ENCODE measurements at regions not wholly inside any gene's neighbourhood (a gene's known extent, or its start where the extent isn't known, plus 50 kb on each side); places are given as distances from the start of the nearest gene placed in this dataset.

DNA sequence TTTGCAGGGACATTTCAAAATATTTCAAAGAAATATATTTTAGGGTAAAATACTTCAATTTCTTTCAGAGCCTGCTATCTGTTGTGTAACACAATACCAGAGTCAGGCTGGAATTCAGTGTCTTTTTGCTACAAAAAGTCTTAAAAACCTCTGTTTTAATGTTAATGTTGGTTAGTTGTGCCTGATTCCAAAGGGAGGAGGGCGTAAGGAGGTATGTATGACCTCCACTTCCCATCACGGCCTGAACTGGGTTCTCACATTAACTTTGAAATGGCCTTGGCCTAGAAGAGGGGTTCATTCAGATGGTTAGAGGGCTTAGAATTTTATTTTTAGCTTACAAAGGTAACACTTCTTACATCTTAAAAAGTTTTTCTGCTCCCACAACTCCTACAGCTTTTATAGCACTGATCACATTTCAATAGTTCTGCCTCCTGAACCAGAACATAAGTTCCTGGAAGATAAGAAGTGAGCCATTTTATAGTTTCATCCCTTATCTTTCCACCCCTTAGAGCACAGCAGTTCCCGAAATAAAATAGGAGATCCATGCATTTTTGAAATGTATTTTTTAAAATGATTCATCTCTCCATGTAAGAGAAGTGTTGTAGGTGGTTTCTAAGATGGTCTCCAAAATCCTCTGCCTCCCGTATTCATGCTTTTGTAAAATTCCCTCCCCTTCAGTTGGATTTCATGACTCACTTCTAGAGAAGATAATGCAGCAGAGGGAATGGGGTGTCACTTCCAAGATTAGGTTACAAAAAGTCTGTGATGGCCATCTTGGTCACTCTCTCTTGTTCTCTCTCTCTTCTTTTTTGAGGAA, 543.1 kb upstream of the NECTIN3 start:
- DNase-seq (ENCODE audit: low spot score) (no peak), ATAC-seq (no peak)
- H3K4me3 Mint-ChIP-seq: no peak overlapping the region
- H3K9me3 Mint-ChIP-seq: peaks cover 35% of the 10 kb centered on the region
- CTCF ChIA-PET: no interaction called here
- peaks cover 47% of the 10 kb centered on the region for H3K4me1 Mint-ChIP-seq
- POLR2A ChIA-PET: no interaction called here
- H3K36me3 Mint-ChIP-seq: peaks cover 31% of the 10 kb centered on the region
- no peaks in the 10 kb centered on the region for H3K27me3 Mint-ChIP-seq (ENCODE audit: low read depth)
- no peak for TF ChIP-seq NR1H2 (CRISPR knock-in tag; IDR thresholded peaks at IDR 0.05)
- TF ChIP-seq IRF2 (CRISPR knock-in tag; IDR thresholded peaks at IDR 0.05; ENCODE audit: borderline replicate concordance, low read depth): no peak
- TF ChIP-seq FOXP1 (CRISPR knock-in tag; IDR thresholded peaks at IDR 0.05; ENCODE audit: borderline replicate concordance): no peak
- TF ChIP-seq, protein P1, sequence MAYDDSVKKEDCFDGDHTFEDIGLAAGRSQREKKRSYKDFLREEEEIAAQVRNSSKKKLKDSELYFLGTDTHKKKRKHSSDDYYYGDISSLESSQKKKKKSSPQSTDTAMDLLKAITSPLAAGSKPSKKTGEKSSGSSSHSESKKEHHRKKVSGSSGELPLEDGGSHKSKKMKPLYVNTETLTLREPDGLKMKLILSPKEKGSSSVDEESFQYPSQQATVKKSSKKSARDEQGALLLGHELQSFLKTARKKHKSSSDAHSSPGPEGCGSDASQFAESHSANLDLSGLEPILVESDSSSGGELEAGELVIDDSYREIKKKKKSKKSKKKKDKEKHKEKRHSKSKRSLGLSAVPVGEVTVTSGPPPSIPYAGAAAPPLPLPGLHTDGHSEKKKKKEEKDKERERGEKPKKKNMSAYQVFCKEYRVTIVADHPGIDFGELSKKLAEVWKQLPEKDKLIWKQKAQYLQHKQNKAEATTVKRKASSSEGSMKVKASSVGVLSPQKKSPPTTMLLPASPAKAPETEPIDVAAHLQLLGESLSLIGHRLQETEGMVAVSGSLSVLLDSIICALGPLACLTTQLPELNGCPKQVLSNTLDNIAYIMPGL (CRISPR knock-in tag; IDR thresholded peaks at IDR 0.05): no peak
- TF ChIP-seq, protein P2, sequence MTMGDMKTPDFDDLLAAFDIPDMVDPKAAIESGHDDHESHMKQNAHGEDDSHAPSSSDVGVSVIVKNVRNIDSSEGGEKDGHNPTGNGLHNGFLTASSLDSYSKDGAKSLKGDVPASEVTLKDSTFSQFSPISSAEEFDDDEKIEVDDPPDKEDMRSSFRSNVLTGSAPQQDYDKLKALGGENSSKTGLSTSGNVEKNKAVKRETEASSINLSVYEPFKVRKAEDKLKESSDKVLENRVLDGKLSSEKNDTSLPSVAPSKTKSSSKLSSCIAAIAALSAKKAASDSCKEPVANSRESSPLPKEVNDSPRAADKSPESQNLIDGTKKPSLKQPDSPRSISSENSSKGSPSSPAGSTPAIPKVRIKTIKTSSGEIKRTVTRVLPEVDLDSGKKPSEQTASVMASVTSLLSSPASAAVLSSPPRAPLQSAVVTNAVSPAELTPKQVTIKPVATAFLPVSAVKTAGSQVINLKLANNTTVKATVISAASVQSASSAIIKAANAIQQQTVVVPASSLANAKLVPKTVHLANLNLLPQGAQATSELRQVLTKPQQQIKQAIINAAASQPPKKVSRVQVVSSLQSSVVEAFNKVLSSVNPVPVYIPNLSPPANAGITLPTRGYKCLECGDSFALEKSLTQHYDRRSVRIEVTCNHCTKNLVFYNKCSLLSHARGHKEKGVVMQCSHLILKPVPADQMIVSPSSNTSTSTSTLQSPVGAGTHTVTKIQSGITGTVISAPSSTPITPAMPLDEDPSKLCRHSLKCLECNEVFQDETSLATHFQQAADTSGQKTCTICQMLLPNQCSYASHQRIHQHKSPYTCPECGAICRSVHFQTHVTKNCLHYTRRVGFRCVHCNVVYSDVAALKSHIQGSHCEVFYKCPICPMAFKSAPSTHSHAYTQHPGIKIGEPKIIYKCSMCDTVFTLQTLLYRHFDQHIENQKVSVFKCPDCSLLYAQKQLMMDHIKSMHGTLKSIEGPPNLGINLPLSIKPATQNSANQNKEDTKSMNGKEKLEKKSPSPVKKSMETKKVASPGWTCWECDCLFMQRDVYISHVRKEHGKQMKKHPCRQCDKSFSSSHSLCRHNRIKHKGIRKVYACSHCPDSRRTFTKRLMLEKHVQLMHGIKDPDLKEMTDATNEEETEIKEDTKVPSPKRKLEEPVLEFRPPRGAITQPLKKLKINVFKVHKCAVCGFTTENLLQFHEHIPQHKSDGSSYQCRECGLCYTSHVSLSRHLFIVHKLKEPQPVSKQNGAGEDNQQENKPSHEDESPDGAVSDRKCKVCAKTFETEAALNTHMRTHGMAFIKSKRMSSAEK (CRISPR knock-in tag; IDR thresholded peaks at IDR 0.05; ENCODE audit: borderline replicate concordance): no peak
- no peak for TF ChIP-seq OVOL2 (CRISPR knock-in tag; IDR thresholded peaks at IDR 0.05; ENCODE audit: borderline replicate concordance)
- TF ChIP-seq, protein P3, sequence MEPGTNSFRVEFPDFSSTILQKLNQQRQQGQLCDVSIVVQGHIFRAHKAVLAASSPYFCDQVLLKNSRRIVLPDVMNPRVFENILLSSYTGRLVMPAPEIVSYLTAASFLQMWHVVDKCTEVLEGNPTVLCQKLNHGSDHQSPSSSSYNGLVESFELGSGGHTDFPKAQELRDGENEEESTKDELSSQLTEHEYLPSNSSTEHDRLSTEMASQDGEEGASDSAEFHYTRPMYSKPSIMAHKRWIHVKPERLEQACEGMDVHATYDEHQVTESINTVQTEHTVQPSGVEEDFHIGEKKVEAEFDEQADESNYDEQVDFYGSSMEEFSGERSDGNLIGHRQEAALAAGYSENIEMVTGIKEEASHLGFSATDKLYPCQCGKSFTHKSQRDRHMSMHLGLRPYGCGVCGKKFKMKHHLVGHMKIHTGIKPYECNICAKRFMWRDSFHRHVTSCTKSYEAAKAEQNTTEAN (CRISPR knock-in tag; IDR thresholded peaks at IDR 0.05): no peak
- TF ChIP-seq TP53 (CRISPR knock-in tag; IDR thresholded peaks at IDR 0.05): no peak
- TF ChIP-seq SMAD3 (CRISPR knock-in tag; IDR thresholded peaks at IDR 0.05; ENCODE audit: borderline replicate concordance): no peak
- TF ChIP-seq, protein P4, sequence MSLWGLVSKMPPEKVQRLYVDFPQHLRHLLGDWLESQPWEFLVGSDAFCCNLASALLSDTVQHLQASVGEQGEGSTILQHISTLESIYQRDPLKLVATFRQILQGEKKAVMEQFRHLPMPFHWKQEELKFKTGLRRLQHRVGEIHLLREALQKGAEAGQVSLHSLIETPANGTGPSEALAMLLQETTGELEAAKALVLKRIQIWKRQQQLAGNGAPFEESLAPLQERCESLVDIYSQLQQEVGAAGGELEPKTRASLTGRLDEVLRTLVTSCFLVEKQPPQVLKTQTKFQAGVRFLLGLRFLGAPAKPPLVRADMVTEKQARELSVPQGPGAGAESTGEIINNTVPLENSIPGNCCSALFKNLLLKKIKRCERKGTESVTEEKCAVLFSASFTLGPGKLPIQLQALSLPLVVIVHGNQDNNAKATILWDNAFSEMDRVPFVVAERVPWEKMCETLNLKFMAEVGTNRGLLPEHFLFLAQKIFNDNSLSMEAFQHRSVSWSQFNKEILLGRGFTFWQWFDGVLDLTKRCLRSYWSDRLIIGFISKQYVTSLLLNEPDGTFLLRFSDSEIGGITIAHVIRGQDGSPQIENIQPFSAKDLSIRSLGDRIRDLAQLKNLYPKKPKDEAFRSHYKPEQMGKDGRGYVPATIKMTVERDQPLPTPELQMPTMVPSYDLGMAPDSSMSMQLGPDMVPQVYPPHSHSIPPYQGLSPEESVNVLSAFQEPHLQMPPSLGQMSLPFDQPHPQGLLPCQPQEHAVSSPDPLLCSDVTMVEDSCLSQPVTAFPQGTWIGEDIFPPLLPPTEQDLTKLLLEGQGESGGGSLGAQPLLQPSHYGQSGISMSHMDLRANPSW (CRISPR knock-in tag; conservative IDR thresholded peaks at IDR 0.05; ENCODE audit: low read depth): no peak
- TF ChIP-seq HMGA2 (CRISPR knock-in tag; IDR thresholded peaks at IDR 0.05): no peak
- TF ChIP-seq, protein P5, sequence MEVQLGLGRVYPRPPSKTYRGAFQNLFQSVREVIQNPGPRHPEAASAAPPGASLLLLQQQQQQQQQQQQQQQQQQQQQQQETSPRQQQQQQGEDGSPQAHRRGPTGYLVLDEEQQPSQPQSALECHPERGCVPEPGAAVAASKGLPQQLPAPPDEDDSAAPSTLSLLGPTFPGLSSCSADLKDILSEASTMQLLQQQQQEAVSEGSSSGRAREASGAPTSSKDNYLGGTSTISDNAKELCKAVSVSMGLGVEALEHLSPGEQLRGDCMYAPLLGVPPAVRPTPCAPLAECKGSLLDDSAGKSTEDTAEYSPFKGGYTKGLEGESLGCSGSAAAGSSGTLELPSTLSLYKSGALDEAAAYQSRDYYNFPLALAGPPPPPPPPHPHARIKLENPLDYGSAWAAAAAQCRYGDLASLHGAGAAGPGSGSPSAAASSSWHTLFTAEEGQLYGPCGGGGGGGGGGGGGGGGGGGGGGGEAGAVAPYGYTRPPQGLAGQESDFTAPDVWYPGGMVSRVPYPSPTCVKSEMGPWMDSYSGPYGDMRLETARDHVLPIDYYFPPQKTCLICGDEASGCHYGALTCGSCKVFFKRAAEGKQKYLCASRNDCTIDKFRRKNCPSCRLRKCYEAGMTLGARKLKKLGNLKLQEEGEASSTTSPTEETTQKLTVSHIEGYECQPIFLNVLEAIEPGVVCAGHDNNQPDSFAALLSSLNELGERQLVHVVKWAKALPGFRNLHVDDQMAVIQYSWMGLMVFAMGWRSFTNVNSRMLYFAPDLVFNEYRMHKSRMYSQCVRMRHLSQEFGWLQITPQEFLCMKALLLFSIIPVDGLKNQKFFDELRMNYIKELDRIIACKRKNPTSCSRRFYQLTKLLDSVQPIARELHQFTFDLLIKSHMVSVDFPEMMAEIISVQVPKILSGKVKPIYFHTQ (CRISPR knock-in tag; IDR thresholded peaks at IDR 0.05): no peak
- TF ChIP-seq, protein P6, sequence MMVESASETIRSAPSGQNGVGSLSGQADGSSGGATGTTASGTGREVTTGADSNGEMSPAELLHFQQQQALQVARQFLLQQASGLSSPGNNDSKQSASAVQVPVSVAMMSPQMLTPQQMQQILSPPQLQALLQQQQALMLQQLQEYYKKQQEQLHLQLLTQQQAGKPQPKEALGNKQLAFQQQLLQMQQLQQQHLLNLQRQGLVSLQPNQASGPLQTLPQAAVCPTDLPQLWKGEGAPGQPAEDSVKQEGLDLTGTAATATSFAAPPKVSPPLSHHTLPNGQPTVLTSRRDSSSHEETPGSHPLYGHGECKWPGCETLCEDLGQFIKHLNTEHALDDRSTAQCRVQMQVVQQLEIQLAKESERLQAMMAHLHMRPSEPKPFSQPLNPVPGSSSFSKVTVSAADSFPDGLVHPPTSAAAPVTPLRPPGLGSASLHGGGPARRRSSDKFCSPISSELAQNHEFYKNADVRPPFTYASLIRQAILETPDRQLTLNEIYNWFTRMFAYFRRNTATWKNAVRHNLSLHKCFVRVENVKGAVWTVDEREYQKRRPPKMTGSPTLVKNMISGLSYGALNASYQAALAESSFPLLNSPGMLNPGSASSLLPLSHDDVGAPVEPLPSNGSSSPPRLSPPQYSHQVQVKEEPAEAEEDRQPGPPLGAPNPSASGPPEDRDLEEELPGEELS (CRISPR knock-in tag; IDR thresholded peaks at IDR 0.05): no peak
- TF ChIP-seq NFE2L1 (CRISPR knock-in tag; IDR thresholded peaks at IDR 0.05): no peak
- TF ChIP-seq ZNF317 (CRISPR knock-in tag; IDR thresholded peaks at IDR 0.05; ENCODE audit: borderline replicate concordance, low read depth): no peak
- no peak for TF ChIP-seq GTF2I (CRISPR knock-in tag; conservative IDR thresholded peaks at IDR 0.05)
- TF ChIP-seq RORB (CRISPR knock-in tag; IDR thresholded peaks at IDR 0.05): no peak
- TF ChIP-seq ZNF416 (CRISPR knock-in tag; IDR thresholded peaks at IDR 0.05): no peak
- no peak overlapping the region; the same call in 1 of the 2 replicates for H3K27ac Mint-ChIP-seq

All from WTC11 (cell line).